GM18873 (cell line): ENCODE measurements at regions not wholly inside any gene's neighbourhood (a gene's known extent, or its start where the extent isn't known, plus 50 kb on each side); places are given as distances from the start of the nearest gene placed in this dataset.

Experiments
- ATAC-seq: cut with Tn5 transposase; IDR thresholded peaks from one replicate; pipeline ENCODE4 v1.9.1; 2021; ENCODE audit warnings: mild to moderate bottlenecking, moderate library complexity, moderate number of reproducible peaks; ENCODE audit not compliant: unreplicated experiment, low FRiP score

GRCh38 chr1:114342376-114342775 lies 168.6 kb downstream of the TRIM33 start:
- no peak for ATAC-seq

- no peak for ATAC-seq
Observed at GRCh38 chr1:114341856-114342255, 169.1 kb downstream of the TRIM33 start.

- ATAC-seq = no peak
Observed at GRCh38 chr1:114341299-114341698, 169.7 kb downstream of the TRIM33 start.

GRCh38 chr1:114340892-114341291 lies 170.1 kb downstream of the TRIM33 start:
- ATAC-seq = no peak

GRCh38 chr1:114339379-114339778 lies 171.6 kb downstream of the TRIM33 start:
- no peak for ATAC-seq

GRCh38 chr1:114338191-114338890 lies 172.7 kb downstream of the TRIM33 start:
- ATAC-seq = no peak

GRCh38 chr1:114337417-114337816 lies 173.6 kb downstream of the TRIM33 start:
- ATAC-seq = no peak

GRCh38 chr1:114336360-114336759 lies 174.6 kb downstream of the TRIM33 start:
- no peak for ATAC-seq

GRCh38 chr1:114335273-114335672 lies 175.7 kb downstream of the TRIM33 start:
- ATAC-seq = no peak

- no peak for ATAC-seq
Observed at GRCh38 chr1:114334297-114334696, 176.7 kb downstream of the TRIM33 start.

GRCh38 chr1:114333690-114334089 lies 177.3 kb downstream of the TRIM33 start:
- no peak for ATAC-seq

GRCh38 chr1:114331936-114332335 lies 178.3 kb upstream of the SYT6 start:
- ATAC-seq = no peak

- ATAC-seq = no peak
Observed at GRCh38 chr1:114330451-114330983, 176.8 kb upstream of the SYT6 start.

GRCh38 chr1:114328361-114328904 lies 174.8 kb upstream of the SYT6 start:
- no peak for ATAC-seq

GRCh38 chr1:114324662-114324965 lies 170.9 kb upstream of the SYT6 start:
- no peak for ATAC-seq

- ATAC-seq = no peak
Observed at GRCh38 chr1:114323959-114324661, 170.4 kb upstream of the SYT6 start.

- no peak for ATAC-seq
Observed at GRCh38 chr1:114322734-114323133, 169.1 kb upstream of the SYT6 start.

GRCh38 chr1:114322207-114322606 lies 168.5 kb upstream of the SYT6 start:
- ATAC-seq = no peak

- no peak for ATAC-seq
Observed at GRCh38 chr1:114320586-114320985, 166.9 kb upstream of the SYT6 start.

- ATAC-seq = no peak
Observed at GRCh38 chr1:114319418-114319817, 165.7 kb upstream of the SYT6 start.

- no peak for ATAC-seq
Observed at GRCh38 chr1:114318961-114319360, 165.3 kb upstream of the SYT6 start.

GRCh38 chr1:114316204-114316603 lies 162.5 kb upstream of the SYT6 start:
- no peak for ATAC-seq
